ENCODE measurements at regions not wholly inside any gene's neighbourhood (a gene's known extent, or its start where the extent isn't known, plus 50 kb on each side); places are given as distances from the start of the nearest gene placed in this dataset.

DNA sequence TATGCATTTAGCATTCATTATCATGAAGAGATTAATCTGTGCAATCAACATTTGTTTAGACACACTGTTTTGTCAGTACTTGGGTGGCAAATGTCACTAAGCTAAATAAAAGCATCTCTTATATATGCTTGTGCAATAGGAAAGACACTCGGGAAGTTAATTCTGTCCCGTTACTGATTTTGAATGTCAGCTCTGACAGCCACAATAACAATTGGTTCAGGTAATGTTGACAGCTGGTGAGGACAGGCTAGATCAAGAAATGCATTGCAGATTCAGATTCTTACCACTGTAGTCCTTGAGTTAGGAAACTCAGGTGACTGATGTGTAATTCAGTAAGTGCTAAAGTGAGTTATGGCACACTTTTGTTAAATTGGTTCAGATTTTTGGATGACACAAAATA is 523.8 kb upstream of the FAT3 start:
- TF ChIP-seq, protein P1, sequence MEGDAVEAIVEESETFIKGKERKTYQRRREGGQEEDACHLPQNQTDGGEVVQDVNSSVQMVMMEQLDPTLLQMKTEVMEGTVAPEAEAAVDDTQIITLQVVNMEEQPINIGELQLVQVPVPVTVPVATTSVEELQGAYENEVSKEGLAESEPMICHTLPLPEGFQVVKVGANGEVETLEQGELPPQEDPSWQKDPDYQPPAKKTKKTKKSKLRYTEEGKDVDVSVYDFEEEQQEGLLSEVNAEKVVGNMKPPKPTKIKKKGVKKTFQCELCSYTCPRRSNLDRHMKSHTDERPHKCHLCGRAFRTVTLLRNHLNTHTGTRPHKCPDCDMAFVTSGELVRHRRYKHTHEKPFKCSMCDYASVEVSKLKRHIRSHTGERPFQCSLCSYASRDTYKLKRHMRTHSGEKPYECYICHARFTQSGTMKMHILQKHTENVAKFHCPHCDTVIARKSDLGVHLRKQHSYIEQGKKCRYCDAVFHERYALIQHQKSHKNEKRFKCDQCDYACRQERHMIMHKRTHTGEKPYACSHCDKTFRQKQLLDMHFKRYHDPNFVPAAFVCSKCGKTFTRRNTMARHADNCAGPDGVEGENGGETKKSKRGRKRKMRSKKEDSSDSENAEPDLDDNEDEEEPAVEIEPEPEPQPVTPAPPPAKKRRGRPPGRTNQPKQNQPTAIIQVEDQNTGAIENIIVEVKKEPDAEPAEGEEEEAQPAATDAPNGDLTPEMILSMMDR (IDR thresholded peaks at IDR 0.05) = no peak

DNA sequence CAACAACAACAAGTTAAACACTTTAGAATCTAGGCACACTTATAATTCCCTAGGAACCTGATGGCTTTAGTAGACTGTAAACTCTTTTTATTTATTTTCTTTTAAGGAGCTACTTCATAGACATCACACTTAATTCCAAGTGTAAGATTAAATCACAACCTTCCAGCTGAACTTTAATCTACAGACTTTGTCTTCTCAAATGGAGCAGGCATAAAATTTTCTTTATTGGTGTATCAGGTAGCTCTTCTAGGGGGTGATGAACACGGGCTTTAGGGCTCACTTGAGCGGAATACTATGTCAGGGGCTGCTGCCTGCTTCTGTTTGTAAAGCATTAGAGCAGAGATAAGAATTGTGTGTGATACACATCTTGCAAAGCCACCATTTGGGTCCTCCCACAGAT is 525.8 kb upstream of the FAT3 start:
- TF ChIP-seq, protein P1 (IDR thresholded peaks at IDR 0.05) = no peak

DNA sequence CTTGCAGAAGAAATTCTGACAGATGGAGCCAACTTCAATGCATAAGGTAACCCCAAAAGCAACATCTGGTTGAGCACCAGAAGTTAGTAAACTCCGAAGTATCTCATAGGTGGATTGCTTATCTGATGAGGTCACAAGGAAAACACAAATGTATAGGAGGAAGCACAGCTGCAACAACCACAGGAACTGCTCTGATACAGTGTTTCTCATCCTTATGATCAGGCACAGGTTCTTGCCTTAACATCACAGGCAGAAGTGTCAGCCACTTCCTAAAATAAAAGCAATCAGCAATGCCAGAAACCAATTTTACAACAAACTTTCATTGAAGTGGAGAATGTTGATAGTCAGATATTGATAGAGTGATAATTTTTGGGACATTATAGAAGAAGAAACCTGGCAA is 530.3 kb upstream of the FAT3 start:
- TF ChIP-seq, protein P1 (IDR thresholded peaks at IDR 0.05) = no peak

DNA sequence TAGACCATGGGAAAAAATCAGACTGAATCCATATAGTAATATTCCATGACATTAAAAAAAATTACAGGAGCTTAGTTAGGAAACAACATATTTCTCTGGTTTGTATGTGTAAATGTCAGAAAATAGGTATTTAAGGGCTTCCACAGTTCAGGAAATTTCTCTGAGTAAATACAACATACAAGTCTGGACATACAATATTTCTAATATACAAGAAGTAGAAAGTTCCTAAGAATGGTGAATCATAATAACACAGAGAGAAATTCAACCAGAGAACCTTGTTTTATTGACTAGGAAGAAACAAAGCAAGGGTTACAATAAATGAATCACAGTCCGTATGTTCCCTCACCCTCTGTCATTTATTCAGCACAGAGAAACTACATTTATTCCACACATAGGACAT is 532.7 kb upstream of the FAT3 start:
- TF ChIP-seq, protein P1 (IDR thresholded peaks at IDR 0.05) = no peak

DNA sequence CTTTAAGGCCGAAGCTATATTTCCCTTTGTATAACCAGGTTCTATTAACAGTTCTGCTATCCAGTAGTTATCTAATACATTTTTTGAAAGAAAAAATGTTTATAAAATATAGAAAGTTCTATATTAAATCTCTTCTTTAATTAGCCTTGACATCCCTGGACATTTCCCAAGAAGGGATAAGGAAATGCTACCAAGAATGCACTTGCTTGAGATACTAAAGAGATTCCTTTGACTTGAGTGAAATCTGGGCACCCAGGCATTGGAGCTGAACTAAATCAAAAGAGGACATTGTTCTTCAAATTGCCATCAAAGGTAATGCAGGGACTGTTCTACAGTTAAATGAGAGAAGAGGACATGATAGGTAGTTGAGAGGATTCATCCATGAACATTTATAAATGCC is 535.9 kb upstream of the FAT3 start:
- TF ChIP-seq, protein P1 (IDR thresholded peaks at IDR 0.05) = no peak

DNA sequence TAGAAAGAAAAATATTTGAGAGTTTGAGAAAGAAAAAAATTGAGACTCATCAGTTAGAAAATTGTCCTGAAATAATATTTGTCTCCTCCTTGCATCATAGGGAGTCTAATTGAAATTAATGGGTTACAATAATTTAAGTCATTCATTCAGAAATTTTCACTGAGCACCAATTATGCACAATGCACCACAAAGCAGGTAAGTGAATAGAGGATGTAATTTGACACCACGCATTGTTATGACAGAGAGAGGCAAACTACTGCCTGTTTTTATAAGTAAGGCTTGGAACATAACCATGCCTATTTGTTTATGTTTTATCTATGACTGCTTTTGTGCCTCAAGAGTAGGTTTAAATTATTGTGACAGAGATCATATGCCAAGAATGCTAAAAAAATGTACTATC is 537.9 kb upstream of the FAT3 start:
- TF ChIP-seq, protein P1 (IDR thresholded peaks at IDR 0.05) = no peak

DNA sequence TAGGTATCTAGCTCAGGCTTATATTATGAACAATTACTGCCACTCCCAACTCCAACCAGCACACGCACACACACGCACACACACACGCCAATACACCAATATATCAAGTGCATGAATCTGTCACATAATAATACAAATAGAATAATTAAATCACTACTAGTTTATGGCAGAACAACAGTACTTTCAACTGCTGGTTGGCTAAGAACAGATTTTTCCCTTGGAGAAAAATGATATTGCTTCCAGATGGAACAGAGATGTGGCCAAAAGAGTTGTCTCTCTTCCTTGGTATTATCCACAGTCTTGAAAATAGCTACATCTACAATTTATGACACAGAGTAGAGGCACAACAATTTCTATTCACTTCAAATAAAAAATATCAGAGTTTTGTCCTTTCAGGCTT is 538.3 kb upstream of the FAT3 start:
- TF ChIP-seq, protein P1 (IDR thresholded peaks at IDR 0.05) = no peak

DNA sequence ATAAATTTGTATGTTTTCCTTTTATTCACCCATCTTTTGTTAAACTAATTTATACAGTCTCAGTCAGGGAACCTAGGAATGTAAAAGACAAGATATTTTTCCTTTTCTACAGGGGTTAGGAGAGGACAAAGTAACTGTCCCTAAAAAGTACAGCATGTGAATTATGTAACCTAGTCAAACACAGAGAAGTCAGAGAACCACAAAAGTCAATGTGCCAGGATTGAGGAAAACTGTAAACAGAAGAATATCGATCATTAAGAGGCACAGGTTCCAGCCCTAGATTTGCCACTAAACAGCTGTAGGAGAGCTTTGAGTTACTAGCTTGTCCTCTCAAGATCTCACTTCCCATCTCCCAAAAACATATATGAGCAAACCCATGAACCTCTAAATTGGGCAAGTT is 550.9 kb upstream of the FAT3 start:
- TF ChIP-seq, protein P1 (IDR thresholded peaks at IDR 0.05) = no peak

All from LNCAP (cell line).